Ovary (tissue), 3 donors: ENCODE measurements at regions not wholly inside any gene's neighbourhood (a gene's known extent, or its start where the extent isn't known, plus 50 kb on each side); places are given as distances from the start of the nearest gene placed in this dataset.

ENCODE experiments used
- EP300 ChIP-seq: sonication (generic); formaldehyde crosslinking; IDR thresholded peaks from one replicate; pipeline ENCODE4 v1.6.1; 2017; ENCODE audit warnings: antibody characterized with exemption
- POLR2A ChIP-seq: fragments of 450-650 bp; IDR thresholded peaks from one replicate; pipeline ENCODE4 v1.6.1; 2017; ENCODE audit warnings: antibody characterized with exemption, mild to moderate bottlenecking, moderate library complexity
- TF ChIP-seq, protein P1 (sequence below), 3 donors: fragments of 450-650 bp in 2 of 3; fragments of 200-600 bp in 1 of 3; IDR thresholded peaks; one replicate each; pipeline versions ENCODE4 v1.5.1 to v1.8.0; 2016 to 2022; ENCODE audit warnings: antibody characterized with exemption in 3 of 3, mild to moderate bottlenecking in 1 of 3
- donor health status: DM: no; HTN: no; CAD: no.

DNA sequence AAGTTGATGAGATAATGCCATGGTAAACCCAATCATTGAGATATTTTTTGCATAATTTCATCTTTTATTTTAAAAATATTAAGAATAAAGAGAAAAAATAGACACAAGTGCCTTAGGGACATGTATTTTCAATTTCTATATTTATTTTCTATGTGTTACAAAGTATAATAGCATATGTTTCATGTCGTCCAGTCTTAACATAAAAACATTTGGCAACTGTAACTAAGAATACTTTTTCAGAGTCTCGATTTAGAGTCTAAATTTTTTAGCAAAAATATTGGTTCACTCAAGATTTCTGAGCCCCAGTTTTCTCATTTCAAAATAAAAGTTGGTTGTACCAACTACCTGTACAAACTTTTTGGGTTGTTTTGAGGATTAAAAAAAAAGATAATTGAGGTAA, 511.4 kb upstream of the ZNF385D start:
- TF ChIP-seq, protein P1, sequence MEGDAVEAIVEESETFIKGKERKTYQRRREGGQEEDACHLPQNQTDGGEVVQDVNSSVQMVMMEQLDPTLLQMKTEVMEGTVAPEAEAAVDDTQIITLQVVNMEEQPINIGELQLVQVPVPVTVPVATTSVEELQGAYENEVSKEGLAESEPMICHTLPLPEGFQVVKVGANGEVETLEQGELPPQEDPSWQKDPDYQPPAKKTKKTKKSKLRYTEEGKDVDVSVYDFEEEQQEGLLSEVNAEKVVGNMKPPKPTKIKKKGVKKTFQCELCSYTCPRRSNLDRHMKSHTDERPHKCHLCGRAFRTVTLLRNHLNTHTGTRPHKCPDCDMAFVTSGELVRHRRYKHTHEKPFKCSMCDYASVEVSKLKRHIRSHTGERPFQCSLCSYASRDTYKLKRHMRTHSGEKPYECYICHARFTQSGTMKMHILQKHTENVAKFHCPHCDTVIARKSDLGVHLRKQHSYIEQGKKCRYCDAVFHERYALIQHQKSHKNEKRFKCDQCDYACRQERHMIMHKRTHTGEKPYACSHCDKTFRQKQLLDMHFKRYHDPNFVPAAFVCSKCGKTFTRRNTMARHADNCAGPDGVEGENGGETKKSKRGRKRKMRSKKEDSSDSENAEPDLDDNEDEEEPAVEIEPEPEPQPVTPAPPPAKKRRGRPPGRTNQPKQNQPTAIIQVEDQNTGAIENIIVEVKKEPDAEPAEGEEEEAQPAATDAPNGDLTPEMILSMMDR (IDR thresholded peaks at IDR 0.05): no peak
- TF ChIP-seq POLR2A (no peak), EP300 (no peak)
